ENCODE measurements at regions not wholly inside any gene's neighbourhood (a gene's known extent, or its start where the extent isn't known, plus 50 kb on each side); places are given as distances from the start of the nearest gene placed in this dataset.

DNA sequence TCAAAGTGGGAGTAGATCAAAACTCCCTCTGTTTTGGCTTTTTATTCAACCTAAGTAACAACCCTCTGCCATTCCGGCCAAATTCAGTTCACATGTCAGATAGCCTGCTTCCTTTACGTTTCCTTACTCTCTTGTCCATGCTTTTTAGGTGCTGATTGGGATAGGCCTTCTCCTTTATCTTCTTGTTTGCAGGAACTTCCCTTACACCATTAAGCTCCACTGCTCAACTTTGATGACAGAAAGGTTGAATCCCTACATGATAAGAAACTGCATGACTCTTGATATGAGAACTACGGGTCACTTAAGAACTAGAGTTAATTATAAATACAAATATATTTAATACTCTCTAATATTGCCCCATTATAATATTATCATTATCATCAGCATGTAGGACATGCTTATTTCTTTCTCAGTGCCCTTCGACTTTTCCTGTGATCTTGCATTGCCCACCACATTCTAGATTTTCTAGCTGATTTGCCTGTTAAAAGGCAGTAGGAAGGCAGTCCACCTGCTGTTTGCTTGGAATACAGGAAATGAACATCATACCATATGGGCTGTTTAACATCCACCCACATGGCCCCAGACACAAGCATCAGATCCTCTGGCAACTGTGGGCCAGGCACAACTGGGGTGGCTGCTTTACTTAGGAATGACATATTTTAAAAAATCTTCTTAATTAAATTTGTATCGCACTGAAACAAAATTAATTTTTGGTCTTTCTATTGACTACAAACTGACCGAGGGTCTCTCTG, 59.7 kb upstream of the CCDC6 start:
- TF ChIP-seq, protein P1, sequence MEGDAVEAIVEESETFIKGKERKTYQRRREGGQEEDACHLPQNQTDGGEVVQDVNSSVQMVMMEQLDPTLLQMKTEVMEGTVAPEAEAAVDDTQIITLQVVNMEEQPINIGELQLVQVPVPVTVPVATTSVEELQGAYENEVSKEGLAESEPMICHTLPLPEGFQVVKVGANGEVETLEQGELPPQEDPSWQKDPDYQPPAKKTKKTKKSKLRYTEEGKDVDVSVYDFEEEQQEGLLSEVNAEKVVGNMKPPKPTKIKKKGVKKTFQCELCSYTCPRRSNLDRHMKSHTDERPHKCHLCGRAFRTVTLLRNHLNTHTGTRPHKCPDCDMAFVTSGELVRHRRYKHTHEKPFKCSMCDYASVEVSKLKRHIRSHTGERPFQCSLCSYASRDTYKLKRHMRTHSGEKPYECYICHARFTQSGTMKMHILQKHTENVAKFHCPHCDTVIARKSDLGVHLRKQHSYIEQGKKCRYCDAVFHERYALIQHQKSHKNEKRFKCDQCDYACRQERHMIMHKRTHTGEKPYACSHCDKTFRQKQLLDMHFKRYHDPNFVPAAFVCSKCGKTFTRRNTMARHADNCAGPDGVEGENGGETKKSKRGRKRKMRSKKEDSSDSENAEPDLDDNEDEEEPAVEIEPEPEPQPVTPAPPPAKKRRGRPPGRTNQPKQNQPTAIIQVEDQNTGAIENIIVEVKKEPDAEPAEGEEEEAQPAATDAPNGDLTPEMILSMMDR (IDR thresholded peaks at IDR 0.05) = no peak
- no peak overlapping the region for H3K4me3 ChIP-seq
- ATAC-seq = no peak

DNA sequence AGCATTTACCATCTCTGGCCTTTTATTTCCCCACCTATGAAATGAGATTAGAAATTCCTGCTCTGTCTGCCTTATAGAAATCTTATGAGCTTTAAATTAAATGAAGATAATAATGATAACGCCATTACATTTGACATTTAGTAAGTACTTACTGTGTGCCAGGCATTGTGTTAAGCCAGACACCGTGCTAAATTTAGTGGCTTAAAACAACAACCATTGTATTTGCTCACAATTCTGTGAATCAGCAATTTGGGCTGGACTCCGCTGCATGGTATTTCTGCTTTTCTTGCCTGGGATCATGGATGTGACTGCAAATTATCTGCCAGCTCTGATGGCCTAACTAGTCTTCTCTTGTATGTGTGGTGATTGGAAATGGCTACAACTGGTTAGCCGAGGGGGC, 56.4 kb upstream of the CCDC6 start:
- TF ChIP-seq, protein P1 (IDR thresholded peaks at IDR 0.05) = no peak
- H3K36me3 ChIP-seq = no peaks in the 10 kb centered on the region
- no peaks in the 10 kb centered on the region for H3K9me3 ChIP-seq
- no peak for DNase-seq
- no peak for ATAC-seq
- no peak overlapping the region for H3K27ac ChIP-seq
- no peaks in the 10 kb centered on the region for H3K4me1 ChIP-seq
- intact Hi-C loops (cut with DNase I) = no loop called here
- H3K4me3 ChIP-seq = no peak overlapping the region
- H3K27me3 ChIP-seq (ENCODE audit: low read depth) = no peaks in the 10 kb centered on the region

More for the DNA sequence above, 59.7 kb upstream of the CCDC6 start:
- no peaks in the 10 kb centered on the region for H3K9me3 ChIP-seq
- H3K27me3 ChIP-seq (ENCODE audit: low read depth) = no peaks in the 10 kb centered on the region
- intact Hi-C loops (cut with DNase I) = no loop called here
- DNase-seq = no peak
- H3K27ac ChIP-seq = no peak overlapping the region
- no peaks in the 10 kb centered on the region for H3K4me1 ChIP-seq
- no peaks in the 10 kb centered on the region for H3K36me3 ChIP-seq

GRCh38 chr10:59960751-59961150, 54.4 kb upstream of the CCDC6 start:
- Histone ChIP-seq H3K27me3 (ENCODE audit: low read depth) (no peaks in the 10 kb centered on the region), H3K36me3 (no peaks in the 10 kb centered on the region), H3K9me3 (no peaks in the 10 kb centered on the region), H3K27ac (no peak overlapping the region), H3K4me3 (no peak overlapping the region), H3K4me1 (no peaks in the 10 kb centered on the region)
- intact Hi-C loops (cut with DNase I) = no loop called here
- TF ChIP-seq, protein P1 (IDR thresholded peaks at IDR 0.05) = no peak
- ATAC-seq = no peak
- DNase-seq = no peak

- Histone ChIP-seq H3K4me3 (no peak overlapping the region), H3K27me3 (ENCODE audit: low read depth) (no peaks in the 10 kb centered on the region), H3K4me1 (no peaks in the 10 kb centered on the region), H3K36me3 (no peaks in the 10 kb centered on the region), H3K9me3 (no peaks in the 10 kb centered on the region), H3K27ac (no peak overlapping the region)
- ATAC-seq (no peak), DNase-seq (no peak)
- TF ChIP-seq, protein P1 (IDR thresholded peaks at IDR 0.05) = no peak
- intact Hi-C loops (cut with DNase I) = no loop called here
Measured at GRCh38 chr10:59959504-59960018, 53.2 kb upstream of the CCDC6 start.

GRCh38 chr10:59958882-59959281, 52.5 kb upstream of the CCDC6 start:
- ATAC-seq (no peak), DNase-seq (no peak)
- Histone ChIP-seq H3K27me3 (ENCODE audit: low read depth) (no peaks in the 10 kb centered on the region), H3K4me3 (no peak overlapping the region), H3K27ac (no peak overlapping the region), H3K36me3 (no peaks in the 10 kb centered on the region), H3K4me1 (no peaks in the 10 kb centered on the region), H3K9me3 (no peaks in the 10 kb centered on the region)
- intact Hi-C loops (cut with DNase I) = no loop called here
- TF ChIP-seq, protein P1 (IDR thresholded peaks at IDR 0.05) = no peak
